ENCODE measurements at regions not wholly inside any gene's neighbourhood (a gene's known extent, or its start where the extent isn't known, plus 50 kb on each side); places are given as distances from the start of the nearest gene placed in this dataset.

DNA sequence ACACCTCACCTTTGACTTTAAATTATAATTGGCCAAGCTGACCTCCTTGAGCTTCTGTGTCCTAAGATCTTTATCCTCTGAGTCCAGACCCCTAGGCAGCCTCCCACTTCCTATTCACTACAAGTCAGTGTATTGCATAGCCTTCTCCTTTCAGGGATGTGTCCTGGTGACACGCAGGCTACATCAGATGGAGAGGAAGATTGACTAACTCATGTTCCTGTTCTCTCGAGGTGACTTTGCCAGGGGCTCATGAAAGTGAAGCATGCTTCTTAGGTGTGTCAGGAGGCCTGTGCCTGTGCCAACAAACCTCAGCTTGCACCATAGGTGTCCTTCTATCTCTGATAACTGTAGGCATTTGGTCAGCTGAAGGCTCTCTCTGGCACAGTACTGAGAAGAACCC is 195.7 kb upstream of the HS3ST1 start:
- no peak for DNase-seq (ENCODE audit: extremely low spot score, unreplicated experiment)
- Mint-ChIP-seq H3K36me3 (no peaks in the 10 kb centered on the region), H3K27me3 (no peaks in the 10 kb centered on the region), H3K4me3 (no peak overlapping the region), H3K27ac (no peak overlapping the region), H3K4me1 (ENCODE audit: unreplicated experiment) (no peaks in the 10 kb centered on the region), H3K9me3 (peaks cover 5% of the 10 kb centered on the region)
- TF ChIP-seq CTCF (conservative IDR thresholded peaks at IDR 0.05) = no peak

GRCh38 chr4:11623726-11624037 is 195.0 kb upstream of the HS3ST1 start:
- peak; percentile 47 for TF ChIP-seq CTCF (conservative IDR thresholded peaks at IDR 0.05)
- no peak for DNase-seq (ENCODE audit: extremely low spot score, unreplicated experiment)
- H3K27ac Mint-ChIP-seq = no peak overlapping the region
- no peak overlapping the region for H3K4me3 Mint-ChIP-seq
- no peaks in the 10 kb centered on the region for H3K36me3 Mint-ChIP-seq
- H3K9me3 Mint-ChIP-seq = peaks cover 5% of the 10 kb centered on the region
- H3K27me3 Mint-ChIP-seq = no peaks in the 10 kb centered on the region
- H3K4me1 Mint-ChIP-seq (ENCODE audit: unreplicated experiment) = no peaks in the 10 kb centered on the region

GRCh38 chr4:11622961-11623725 is 194.4 kb upstream of the HS3ST1 start:
- Mint-ChIP-seq H3K27ac (no peak overlapping the region), H3K4me3 (no peak overlapping the region), H3K4me1 (ENCODE audit: unreplicated experiment) (no peaks in the 10 kb centered on the region), H3K27me3 (no peaks in the 10 kb centered on the region), H3K9me3 (peaks cover 5% of the 10 kb centered on the region), H3K36me3 (no peaks in the 10 kb centered on the region)
- TF ChIP-seq CTCF (conservative IDR thresholded peaks at IDR 0.05) = no peak
- DNase-seq (ENCODE audit: extremely low spot score, unreplicated experiment) = no peak

DNA sequence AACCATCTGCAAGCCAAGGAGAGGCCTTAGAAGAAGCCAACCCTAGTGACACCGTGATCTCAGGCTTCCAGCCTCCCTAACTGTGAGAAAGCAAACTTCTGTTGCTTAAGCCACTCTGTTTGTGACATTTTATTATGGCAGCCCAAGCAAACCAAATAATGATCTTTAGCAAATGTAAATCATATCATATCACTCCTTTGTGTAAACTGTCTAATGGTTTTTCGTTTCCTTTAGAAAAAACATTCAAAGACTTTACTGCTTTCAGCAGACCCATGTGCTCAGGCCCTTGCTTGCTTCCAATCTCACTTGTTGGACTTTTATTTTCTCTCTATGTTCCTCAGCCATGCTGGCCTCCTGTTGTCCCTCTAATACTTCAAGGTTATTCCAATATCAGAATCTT is 192.2 kb upstream of the HS3ST1 start:
- TF ChIP-seq CTCF (conservative IDR thresholded peaks at IDR 0.05) = no peak
- Mint-ChIP-seq H3K27ac (no peak overlapping the region), H3K4me1 (ENCODE audit: unreplicated experiment) (no peaks in the 10 kb centered on the region), H3K27me3 (no peaks in the 10 kb centered on the region), H3K9me3 (peaks cover 5% of the 10 kb centered on the region), H3K4me3 (no peak overlapping the region), H3K36me3 (no peaks in the 10 kb centered on the region)
- DNase-seq (ENCODE audit: extremely low spot score, unreplicated experiment) = no peak

DNA sequence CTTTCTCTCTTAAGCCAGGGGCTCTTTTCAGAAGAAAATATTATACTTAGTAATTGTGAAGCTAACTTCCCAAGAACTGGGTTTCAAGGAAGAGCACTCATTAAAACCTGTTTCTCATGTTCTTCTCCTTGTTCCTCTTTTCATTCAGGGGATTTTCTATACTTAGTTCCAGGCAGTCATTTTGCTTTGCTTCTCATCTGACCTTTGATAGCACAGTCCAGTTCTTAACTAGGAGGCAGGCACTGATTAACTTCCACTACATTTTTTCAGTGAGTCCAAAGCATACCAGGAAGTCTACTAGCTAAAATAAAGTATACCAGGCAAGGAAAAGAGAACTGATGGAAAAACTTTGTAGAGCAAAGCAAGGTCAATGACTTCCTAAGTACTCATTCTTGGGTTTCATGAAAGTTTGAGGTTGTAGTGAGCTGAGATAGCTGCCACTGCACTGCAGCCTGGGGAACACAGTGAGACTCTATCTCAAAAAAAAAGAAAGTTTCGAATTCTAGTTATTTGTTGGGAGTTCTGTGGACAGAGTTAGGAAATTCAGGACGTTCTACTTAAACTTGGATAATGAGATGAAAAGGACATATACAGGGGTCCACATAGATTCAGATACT is 190.1 kb upstream of the HS3ST1 start:
- Mint-ChIP-seq H3K4me3 (no peak overlapping the region), H3K9me3 (no peaks in the 10 kb centered on the region), H3K27me3 (no peaks in the 10 kb centered on the region), H3K36me3 (no peaks in the 10 kb centered on the region), H3K4me1 (ENCODE audit: unreplicated experiment) (peaks cover 5% of the 10 kb centered on the region), H3K27ac (peak overlapping the region; percentile 49)
- DNase-seq (ENCODE audit: extremely low spot score, unreplicated experiment) = no peak
- no peak for TF ChIP-seq CTCF (conservative IDR thresholded peaks at IDR 0.05)

All from type B pancreatic cell (in vitro differentiated cells).